GM18502 (cell line): ENCODE measurements at regions not wholly inside any gene's neighbourhood (a gene's known extent, or its start where the extent isn't known, plus 50 kb on each side); places are given as distances from the start of the nearest gene placed in this dataset.

Experiments
- ATAC-seq: cut with Tn5 transposase; IDR thresholded peaks from one replicate; pipeline ENCODE4 v1.9.1; 2021; ENCODE audit warnings: mild to moderate bottlenecking; ENCODE audit not compliant: unreplicated experiment, poor library complexity

DNA sequence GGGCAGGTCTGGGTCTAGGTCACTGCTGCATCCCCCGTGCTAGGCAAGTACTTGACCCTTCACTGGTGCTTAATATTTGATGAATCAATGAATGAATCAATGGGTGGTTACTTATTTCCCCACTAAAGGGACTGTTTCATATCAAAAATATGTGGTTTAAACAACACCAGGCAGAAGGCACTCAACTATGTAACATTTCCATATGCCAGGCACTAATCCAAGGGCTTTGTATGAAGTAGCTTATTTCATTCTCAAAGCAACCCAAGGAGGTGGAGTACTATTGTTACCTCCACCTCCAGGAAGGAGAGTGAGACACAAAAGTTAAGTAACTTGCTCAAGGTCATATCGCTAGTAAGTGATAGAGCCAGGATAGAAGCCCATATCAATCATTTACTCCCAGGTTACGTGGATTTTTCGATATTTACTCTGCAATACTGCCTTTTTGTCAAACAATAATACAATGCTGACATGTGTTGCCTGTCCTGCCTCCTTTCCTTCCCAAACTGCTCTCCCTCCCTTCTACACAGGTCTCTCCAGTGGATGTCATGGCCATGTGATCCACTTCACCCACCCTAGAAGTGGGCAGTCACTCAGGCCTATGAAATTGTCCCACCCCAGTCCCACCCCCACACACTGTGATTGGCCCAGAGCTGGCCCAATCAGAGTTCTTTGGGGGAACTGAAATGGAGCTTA lies 142.8 kb downstream of the ETS2 start:
- no peak for ATAC-seq

GRCh38 chr21:38945545-38946245 lies 140.0 kb downstream of the ETS2 start:
- ATAC-seq = no peak

DNA sequence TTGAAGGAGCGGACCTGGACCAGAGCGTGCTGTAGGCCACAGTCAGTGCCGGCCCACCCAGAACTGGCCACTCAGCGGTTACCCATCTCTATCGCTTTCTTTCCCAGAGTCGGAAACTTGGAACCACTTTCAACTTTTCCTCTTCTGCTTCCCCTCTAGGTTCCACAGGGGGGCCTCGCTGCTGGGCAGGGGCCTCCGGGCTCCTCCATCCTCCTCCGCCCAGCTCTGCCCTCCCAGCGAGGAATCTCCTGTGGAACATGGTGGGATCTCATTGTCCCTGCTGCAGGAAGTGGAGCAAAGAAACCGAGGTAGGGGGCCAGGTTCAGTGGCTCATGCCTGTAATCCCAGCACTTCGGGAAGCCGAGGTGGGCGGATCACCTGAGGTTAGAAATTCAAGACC lies 139.2 kb downstream of the ETS2 start:
- no peak for ATAC-seq

- ATAC-seq = no peak
Observed at GRCh38 chr21:38944402-38944801, 138.7 kb downstream of the ETS2 start.

DNA sequence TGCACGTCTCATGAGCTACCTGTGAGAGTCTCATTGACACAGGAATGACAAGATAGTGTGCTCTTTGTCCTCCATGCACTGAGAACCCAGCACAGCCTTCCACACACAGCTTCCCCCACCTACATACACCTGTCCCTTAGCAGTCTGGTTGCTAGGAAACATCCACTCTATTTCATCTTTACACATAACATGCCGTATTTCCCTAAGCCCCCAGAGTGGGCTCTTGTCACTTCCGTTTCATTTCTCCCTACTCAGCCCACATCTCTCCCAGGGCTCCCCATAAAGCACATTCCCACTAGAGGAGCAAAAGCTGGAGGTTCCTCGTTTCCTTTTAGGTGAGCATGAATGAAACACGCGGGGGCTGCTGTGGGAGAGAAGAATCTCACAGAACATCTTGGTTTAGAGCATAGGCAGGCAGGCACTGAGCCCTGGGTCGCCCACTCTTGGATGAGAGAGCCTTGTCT lies 137.1 kb downstream of the ETS2 start:
- ATAC-seq = no peak

DNA sequence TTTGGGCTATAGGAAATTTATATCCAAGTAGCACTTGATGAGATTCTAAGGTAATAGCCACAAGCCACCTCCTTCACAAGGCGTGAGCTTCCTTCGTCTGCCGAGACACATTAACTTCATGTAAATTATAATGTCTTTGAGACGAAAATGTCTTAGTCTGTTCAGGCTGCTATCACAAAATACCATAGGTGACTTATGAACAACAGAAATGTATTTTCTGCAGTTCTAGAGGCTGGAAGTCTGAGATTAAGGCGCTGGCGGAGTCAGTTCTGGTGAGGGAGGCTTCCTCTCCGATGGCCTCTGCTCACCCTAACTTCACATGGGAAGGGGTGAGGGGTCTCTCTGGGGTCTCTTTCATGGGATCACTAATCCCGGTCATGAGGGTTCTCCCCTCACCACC lies 133.0 kb downstream of the ETS2 start:
- ATAC-seq = no peak

DNA sequence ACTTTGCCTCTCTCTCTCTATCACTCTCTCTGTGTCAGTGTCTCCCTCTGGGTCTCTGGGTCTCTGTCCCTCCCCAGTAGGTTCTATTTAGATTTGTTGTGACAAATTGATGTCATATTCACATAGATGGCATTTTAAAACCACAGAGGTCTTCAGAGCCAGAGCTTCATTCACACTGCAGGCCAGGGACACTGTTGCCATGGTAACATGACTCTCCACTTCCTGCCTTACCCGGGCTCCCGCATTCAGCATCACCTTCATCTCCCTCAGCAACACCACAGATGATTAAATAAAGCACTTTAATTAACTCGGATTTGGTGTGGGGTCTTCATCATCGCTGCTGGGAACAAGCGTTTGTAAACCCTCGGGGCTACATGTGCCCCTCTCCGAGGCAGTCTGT lies 132.6 kb downstream of the ETS2 start:
- ATAC-seq = no peak

DNA sequence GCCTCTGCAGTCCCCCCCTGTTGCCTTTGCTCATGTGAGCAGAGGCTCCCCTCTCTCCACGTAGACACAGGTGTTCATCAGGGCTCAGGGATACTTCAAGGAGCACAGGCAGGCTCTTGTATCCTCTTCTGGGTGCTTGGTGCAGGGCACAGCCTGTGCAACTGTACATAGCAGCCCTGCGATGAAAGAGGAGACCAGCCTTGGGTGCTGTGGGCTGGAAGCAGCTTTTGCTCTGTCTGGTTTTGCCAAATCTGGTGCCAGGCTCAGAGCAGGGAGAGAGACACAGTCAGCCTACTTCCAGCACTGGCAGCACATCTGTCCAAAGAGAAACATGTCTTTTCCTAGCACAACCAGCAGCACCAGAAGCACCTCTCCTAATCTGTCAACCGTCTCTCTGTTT lies 132.1 kb downstream of the ETS2 start:
- ATAC-seq = no peak

DNA sequence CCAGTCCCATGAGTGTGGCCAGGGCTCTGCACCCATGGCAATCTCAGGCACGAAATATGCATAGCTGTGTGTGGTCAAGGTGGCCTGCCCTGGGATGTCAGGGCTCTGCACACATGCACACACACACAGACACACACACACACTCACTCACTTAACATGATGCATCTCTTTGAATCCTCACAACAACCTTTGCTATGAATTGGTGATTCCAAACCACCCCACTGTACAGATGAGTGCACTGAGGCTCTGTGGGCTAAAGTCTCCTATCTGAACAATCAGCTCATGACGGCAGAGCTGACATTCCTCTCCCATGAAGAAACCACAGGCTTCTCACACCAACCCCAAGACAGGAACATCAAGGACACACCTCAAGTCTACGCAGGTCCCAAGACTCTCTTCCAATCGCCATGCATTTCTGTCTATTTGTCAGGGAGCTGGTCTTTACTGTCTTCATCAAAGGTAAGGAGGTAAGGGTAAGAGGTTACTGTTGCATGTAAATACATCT lies 131.6 kb downstream of the ETS2 start:
- no peak for ATAC-seq

- no peak for ATAC-seq
Observed at GRCh38 chr21:38936240-38936639, 130.5 kb downstream of the ETS2 start.

DNA sequence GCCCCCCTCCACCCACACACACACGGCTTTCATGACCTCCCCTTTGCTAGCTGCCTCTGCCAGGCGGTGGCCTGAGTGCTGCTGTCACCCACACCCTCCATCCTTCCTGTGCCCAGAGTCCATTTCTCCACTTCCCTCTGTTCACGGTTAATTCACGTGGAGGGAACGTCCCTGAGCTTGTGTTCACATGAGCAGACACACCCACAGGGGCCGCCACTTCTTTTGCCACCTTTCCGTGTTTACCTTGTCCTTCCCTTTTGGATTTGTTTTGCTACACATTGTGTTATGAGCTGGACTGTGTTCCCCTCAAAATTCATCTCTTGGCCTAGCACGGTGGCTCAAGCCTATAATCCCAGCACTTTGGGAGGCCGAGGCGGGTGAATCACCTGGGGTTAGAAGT lies 128.0 kb downstream of the ETS2 start:
- ATAC-seq = no peak

- no peak for ATAC-seq
Observed at GRCh38 chr21:38931291-38931690, 125.6 kb downstream of the ETS2 start.

DNA sequence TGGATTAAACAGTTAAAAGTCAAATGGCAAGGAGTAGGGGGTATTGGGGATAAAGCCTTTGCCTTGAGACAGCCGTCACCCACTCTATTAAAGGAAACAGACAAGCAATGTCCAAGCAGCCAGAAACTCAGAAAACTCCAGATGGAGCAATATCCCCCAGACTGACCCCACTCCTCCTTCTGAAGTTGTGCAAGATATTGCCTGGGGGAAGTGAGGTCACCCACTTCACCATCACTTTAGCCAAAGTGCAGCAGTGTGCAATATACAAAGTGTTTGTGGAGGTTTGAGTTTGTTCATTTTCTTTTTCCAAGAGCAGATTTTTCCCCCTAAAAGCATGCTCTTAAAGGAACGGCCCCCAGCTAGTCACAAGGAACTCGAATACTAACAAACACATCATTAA lies 125.1 kb downstream of the ETS2 start:
- no peak for ATAC-seq

- no peak for ATAC-seq
Observed at GRCh38 chr21:38930066-38930465, 124.3 kb downstream of the ETS2 start.

DNA sequence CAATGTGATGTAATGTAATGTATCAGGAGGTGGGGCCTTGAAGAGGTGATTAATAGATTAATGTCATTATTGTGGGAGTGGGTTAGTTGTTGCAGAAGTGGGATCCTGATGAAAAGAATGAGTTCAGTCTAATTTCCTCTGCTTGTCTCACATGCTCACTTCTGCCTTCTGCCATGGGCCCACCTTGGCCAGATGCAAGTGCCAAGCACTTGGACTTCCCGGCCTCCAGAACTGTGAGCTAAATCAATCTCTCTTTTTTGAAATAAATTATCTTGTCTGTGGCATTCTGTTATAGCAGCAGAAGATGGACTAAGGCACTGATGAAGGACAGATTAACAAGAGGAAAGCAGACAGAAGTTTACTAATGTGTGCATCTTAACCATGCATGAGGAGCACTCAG lies 123.9 kb downstream of the ETS2 start:
- no peak for ATAC-seq

- no peak for ATAC-seq
Observed at GRCh38 chr21:38929142-38929541, 123.4 kb downstream of the ETS2 start.

- no peak for ATAC-seq
Observed at GRCh38 chr21:38927776-38928175, 122.0 kb downstream of the ETS2 start.

DNA sequence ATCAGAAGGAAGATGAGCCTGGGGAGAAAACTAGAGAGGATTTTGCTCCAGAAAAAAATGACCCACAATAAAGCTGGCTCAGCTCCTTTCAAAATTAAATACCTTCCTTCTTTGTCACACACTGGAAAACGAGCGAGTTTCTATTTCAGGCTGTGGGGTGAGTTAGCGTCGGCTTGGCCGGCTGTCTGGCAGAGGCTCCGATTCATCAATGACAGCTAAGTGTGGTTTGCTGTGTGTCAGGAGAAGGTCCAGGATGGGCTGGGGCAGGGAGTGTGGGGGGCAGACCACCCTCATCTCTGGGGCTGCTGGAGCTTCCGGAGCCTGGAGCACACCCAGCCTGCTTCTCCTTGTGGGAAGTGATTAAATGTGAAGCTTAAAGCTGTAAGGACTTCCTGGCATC lies 120.2 kb downstream of the ETS2 start:
- no peak for ATAC-seq

DNA sequence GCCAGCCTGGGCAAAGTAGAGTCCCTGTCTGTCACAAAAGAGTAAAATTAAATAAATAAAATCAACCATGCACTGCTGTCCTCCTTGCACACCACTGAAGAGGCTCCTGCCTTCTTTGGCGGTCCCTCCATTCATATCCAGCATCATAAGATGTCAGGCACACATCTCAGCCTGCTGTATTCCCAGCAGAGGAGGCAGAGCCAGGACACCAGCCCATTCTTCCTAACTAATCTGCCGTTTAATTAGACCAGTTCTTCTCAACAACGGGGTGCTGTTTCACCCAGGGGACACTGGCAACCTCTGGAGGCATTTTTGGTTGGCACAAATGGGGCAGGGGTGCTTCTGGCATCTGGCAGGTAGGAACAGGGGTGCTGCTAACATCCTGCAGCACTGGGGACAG lies 119.7 kb downstream of the ETS2 start:
- ATAC-seq = no peak

DNA sequence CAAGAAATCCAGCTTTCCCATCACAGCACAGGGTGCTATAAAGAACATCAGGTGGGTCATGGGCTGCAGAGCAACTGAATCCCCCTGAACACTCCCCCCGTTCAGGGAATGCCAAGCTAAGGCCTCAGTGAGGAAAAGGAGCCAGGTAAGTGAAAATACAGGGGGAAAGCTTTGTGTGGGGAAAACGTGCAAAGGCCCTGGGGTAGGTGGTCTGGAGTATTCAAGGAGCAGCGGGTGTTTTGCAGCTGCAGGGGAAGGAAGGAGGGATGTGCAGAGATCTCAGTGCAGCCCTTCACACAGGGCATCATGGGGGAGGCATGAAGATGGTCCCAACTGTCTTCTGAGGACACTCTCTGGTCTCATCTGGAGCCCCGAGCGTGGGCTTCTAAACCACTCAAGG lies 119.2 kb downstream of the ETS2 start:
- no peak for ATAC-seq

DNA sequence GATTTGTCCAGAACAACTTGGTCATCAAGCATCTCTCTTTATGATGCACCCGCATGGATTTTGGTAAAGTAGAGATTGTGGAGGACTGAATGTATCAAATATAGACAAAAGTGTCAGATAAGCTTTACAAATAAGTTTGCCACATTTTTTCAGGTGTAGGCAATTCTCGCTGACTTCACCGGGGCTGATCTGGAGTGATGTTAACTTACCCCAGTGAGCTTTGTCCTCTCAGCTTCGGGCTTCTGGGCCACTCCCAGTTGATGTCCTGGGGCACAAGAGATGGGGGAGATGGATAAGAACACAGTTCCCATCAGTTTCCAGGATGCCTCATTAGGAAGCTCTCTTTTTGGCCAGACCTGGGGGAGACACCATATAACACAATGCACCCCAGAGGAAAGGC lies 117.7 kb downstream of the ETS2 start:
- ATAC-seq = no peak
